Body of pancreas (tissue), 4 donors: ENCODE measurements at regions not wholly inside any gene's neighbourhood (a gene's known extent, or its start where the extent isn't known, plus 50 kb on each side); places are given as distances from the start of the nearest gene placed in this dataset.
A peak's percentile ranks its signal among the peaks of the same experiment; 100 is the strongest.

Experiments
- CTCF ChIP-seq, 7 experiments: fragments of 450-650 bp in 4 of 7; fragments of 200-600 bp in 3 of 7; sonication (generic) in 3 of 7; IDR thresholded peaks; one replicate each; pipeline ENCODE4 v1.5.1; 2016 to 2019; ENCODE audit warnings: antibody characterized with exemption in 7 of 7
- POLR2A ChIP-seq, 3 donors: fragments of 450-650 bp; IDR thresholded peaks; one replicate each; pipeline ENCODE4 v1.6.1; 2016; ENCODE audit warnings: antibody characterized with exemption in 3 of 3, mild to moderate bottlenecking in 2 of 3

- TF ChIP-seq CTCF (IDR thresholded peaks at IDR 0.05): peak in 1 of 7 experiments; percentile 22
- peak; percentile 80 to 84 (median 81) for TF ChIP-seq POLR2A (IDR thresholded peaks at IDR 0.05)
Measured at GRCh38 chr9:121598965-121599871, 52.2 kb upstream of the DAB2IP start.
